ENCODE measurements at regions not wholly inside any gene's neighbourhood (a gene's known extent, or its start where the extent isn't known, plus 50 kb on each side); places are given as distances from the start of the nearest gene placed in this dataset.

GRCh38 chr1:100609849-100610248, 71.9 kb downstream of the GPR88 start:
- Histone ChIP-seq H3F3A (ENCODE audit: low read length, unreplicated experiment) (no peaks in the 10 kb centered on the region), H4K20me1 (ENCODE audit: low read length) (no peaks in the 10 kb centered on the region), H3K27me3 (ENCODE audit: low read length) (no peaks in the 10 kb centered on the region), H3K9ac (ENCODE audit: low read length) (no peak overlapping the region), H3K9me2 (replicated peaks; ENCODE audit: low read length) (no peaks in the 10 kb centered on the region), H2AFZ (ENCODE audit: low read length) (no peak overlapping the region), H3K27ac (ENCODE audit: low read length) (no peak overlapping the region), H3K4me2 (ENCODE audit: low read length) (no peak overlapping the region), H3K9me3 (ENCODE audit: low read length) (no peaks in the 10 kb centered on the region), H3K79me2 (ENCODE audit: low read length) (no peaks in the 10 kb centered on the region), H3K4me1 (ENCODE audit: insufficient read depth, low read length) (no peaks in the 10 kb centered on the region), H3K36me3 (ENCODE audit: low read depth, low read length) (no peaks in the 10 kb centered on the region), H3K4me3 (ENCODE audit: low read length) (no peak overlapping the region)
- ChIA-PET POLR2A (ENCODE audit: unreplicated experiment) (no interaction called here), CTCF (interaction anchor here (0.7 kb wide), 1 partner anchor 13 kb away, joined by 3 read pairs; no protein-coding TSS in a partner anchor)
- ATAC-seq (no peak), DNase-seq (no peak)
- intact Hi-C loops (cut with micrococcal nuclease), result loop anchor here (5.0 kb wide), 1 partner anchor 148 kb away; no protein-coding TSS in a partner anchor
- no TSS peak for BruUV-seq (replicated peaks)
- TF ChIP-seq CTCF (conservative IDR thresholded peaks at IDR 0.05; ENCODE audit: low read depth, low read length) (no peak), EZH2 (IDR thresholded peaks at IDR 0.05; ENCODE audit: low read length, unreplicated experiment) (no peak), EZH2phosphoT487 (IDR thresholded peaks at IDR 0.05; ENCODE audit: borderline replicate concordance, low read length) (no peak)

GRCh38 chr1:100611086-100611485, 73.1 kb downstream of the GPR88 start:
- ATAC-seq, result no peak
- DNase-seq, result no peak
- no peak overlapping the region for H3K4me3 ChIP-seq (ENCODE audit: low read length)
- no peaks in the 10 kb centered on the region for H4K20me1 ChIP-seq (ENCODE audit: low read length)
- no TSS peak for BruUV-seq (replicated peaks)
- no peak for TF ChIP-seq EZH2phosphoT487 (IDR thresholded peaks at IDR 0.05; ENCODE audit: borderline replicate concordance, low read length)
- no peak for TF ChIP-seq CTCF (conservative IDR thresholded peaks at IDR 0.05; ENCODE audit: low read depth, low read length)
- no peak for TF ChIP-seq EZH2 (IDR thresholded peaks at IDR 0.05; ENCODE audit: low read length, unreplicated experiment)
- H3K36me3 ChIP-seq (ENCODE audit: low read depth, low read length), result no peaks in the 10 kb centered on the region
- ChIA-PET CTCF (no interaction called here), POLR2A (ENCODE audit: unreplicated experiment) (no interaction called here)
- no peaks in the 10 kb centered on the region for H3K9me2 ChIP-seq (replicated peaks; ENCODE audit: low read length)
- no peak overlapping the region for H3K9ac ChIP-seq (ENCODE audit: low read length)
- H3F3A ChIP-seq (ENCODE audit: low read length, unreplicated experiment), result no peaks in the 10 kb centered on the region
- H2AFZ ChIP-seq (ENCODE audit: low read length), result no peak overlapping the region
- no peak overlapping the region for H3K4me2 ChIP-seq (ENCODE audit: low read length)
- intact Hi-C loops (cut with micrococcal nuclease), result no loop called here
- no peak overlapping the region for H3K27ac ChIP-seq (ENCODE audit: low read length)
- no peaks in the 10 kb centered on the region for H3K4me1 ChIP-seq (ENCODE audit: insufficient read depth, low read length)
- H3K9me3 ChIP-seq (ENCODE audit: low read length), result no peaks in the 10 kb centered on the region
- H3K79me2 ChIP-seq (ENCODE audit: low read length), result no peaks in the 10 kb centered on the region
- H3K27me3 ChIP-seq (ENCODE audit: low read length), result no peaks in the 10 kb centered on the region

DNA sequence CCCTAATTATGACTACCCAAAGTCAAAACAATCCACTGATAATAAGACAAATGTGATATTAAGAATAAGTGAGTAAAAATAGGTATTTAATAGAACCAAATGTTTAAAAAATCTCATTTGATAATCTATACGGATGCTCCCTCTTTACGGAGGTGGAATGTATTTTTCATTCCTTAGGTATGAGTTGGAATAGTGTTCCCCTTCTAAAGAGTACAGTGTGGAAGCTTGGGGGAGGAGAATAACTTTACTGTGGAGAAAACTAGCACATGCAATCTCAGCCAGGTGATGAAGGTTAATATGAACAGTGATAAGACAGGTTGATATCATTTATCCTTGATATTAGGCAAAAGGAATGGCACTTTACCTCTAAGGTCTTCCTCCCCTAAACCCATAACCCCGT, 74.6 kb downstream of the GPR88 start:
- Histone ChIP-seq H3K4me1 (ENCODE audit: insufficient read depth, low read length) (no peaks in the 10 kb centered on the region), H3K9me3 (ENCODE audit: low read length) (no peaks in the 10 kb centered on the region), H3K4me2 (ENCODE audit: low read length) (no peak overlapping the region), H3K4me3 (ENCODE audit: low read length) (no peak overlapping the region), H3K27ac (ENCODE audit: low read length) (no peak overlapping the region), H3K36me3 (ENCODE audit: low read depth, low read length) (no peaks in the 10 kb centered on the region), H3K79me2 (ENCODE audit: low read length) (no peaks in the 10 kb centered on the region), H4K20me1 (ENCODE audit: low read length) (no peaks in the 10 kb centered on the region), H3K9me2 (replicated peaks; ENCODE audit: low read length) (no peaks in the 10 kb centered on the region), H3K9ac (ENCODE audit: low read length) (no peak overlapping the region), H2AFZ (ENCODE audit: low read length) (no peak overlapping the region), H3F3A (ENCODE audit: low read length, unreplicated experiment) (no peaks in the 10 kb centered on the region), H3K27me3 (ENCODE audit: low read length) (no peaks in the 10 kb centered on the region)
- BruUV-seq (replicated peaks), result no TSS peak
- ATAC-seq (no peak), DNase-seq (no peak)
- ChIA-PET CTCF (no interaction called here), POLR2A (ENCODE audit: unreplicated experiment) (no interaction called here)
- TF ChIP-seq EZH2 (IDR thresholded peaks at IDR 0.05; ENCODE audit: low read length, unreplicated experiment) (no peak), CTCF (conservative IDR thresholded peaks at IDR 0.05; ENCODE audit: low read depth, low read length) (no peak), EZH2phosphoT487 (IDR thresholded peaks at IDR 0.05; ENCODE audit: borderline replicate concordance, low read length) (no peak)
- intact Hi-C loops (cut with micrococcal nuclease), result no loop called here

All from PC-3 (cell line).